Neural progenitor cell (in vitro differentiated cells): ENCODE measurements at regions not wholly inside any gene's neighbourhood (a gene's known extent, or its start where the extent isn't known, plus 50 kb on each side); places are given as distances from the start of the nearest gene placed in this dataset.

Source experiments
- CTCF ChIP-seq: fragments of 200-600 bp; sonication (generic); IDR thresholded peaks from 2 replicates; pipeline ENCODE4 v1.5.1; 2017; ENCODE audit warnings: antibody characterized with exemption, mild to moderate bottlenecking
- EZH2 ChIP-seq: fragments of 200-600 bp; sonication (generic); IDR thresholded peaks from 2 replicates; pipeline ENCODE4 v1.6.1; 2017; ENCODE audit warnings: antibody characterized with exemption, mild to moderate bottlenecking, moderate library complexity
- EZH2phosphoT487 ChIP-seq: fragments of 200-600 bp; sonication (generic); IDR thresholded peaks from 2 replicates; pipeline ENCODE4 v1.6.1; 2017; ENCODE audit warnings: antibody characterized with exemption

DNA sequence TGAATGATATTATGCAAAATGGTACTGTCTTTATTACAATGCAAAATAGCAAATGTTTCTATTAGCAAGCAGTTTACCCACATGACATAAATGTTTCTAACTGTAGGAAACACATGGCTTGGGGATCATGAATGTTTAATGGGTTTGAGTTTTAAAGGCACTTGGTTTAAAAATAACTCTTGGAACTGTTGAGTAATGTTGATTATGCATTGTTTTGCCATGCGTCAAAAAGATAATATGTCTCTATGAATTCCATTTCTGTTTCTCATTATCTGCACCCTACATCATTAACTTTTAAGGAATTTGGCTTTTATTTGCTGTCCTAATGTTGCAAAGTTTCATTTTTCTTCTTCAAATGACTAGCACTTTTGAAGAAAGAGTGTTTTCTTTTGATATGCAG lies 1355.5 kb downstream of the SUCLG1 start:
- no peak for TF ChIP-seq CTCF
- TF ChIP-seq EZH2phosphoT487, result no peak
- no peak for TF ChIP-seq EZH2
